ENCODE measurements at regions not wholly inside any gene's neighbourhood (a gene's known extent, or its start where the extent isn't known, plus 50 kb on each side); places are given as distances from the start of the nearest gene placed in this dataset.
"Not testable (repeated sequence)": the region's sequence is repeated elsewhere in the genome, so short reads cannot be mapped to it uniquely, and the experiment has no call there.

DNA sequence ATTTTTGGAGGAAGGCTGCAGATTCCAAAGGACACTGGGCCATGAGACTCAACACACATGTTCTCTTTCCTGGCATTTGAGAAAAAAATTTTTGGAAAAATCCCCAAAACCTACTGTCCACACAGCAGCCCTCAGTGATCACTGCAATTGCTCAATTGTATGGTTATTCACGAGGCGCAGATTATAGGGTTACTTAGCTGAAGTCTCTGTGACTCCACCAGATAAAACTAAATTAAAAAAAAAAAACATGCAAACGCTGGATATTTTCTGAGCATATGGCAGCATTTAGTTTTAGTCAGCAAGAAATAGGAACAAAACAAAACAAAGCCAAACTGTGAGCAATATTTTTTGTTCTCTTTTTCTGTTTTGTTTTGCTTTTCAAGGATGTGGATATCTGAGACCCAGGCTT, 83.8 kb upstream of the FAM20A start:
- DNase-seq (no peak), ATAC-seq (no peak)
- H3K27ac Mint-ChIP-seq = no peak overlapping the region

DNA sequence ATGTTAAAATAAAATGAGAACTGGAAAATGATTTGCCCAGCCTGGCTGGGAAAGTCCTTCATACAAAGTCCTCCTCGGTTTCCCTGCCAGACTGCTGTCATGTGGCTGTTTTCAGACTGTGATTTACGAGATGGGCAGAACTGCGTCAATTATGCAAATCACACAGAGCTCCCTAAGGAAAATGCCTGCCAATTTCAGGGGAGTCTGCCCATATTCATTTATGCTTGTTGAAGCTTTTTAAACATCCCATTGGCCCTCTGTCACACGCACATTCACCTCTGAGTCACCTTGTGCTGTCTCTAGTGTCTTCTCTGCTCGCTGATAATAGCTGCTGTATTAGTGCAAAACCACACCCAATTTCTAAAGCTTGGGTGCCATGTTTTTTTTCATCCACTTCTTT, 81.7 kb upstream of the FAM20A start:
- no peak overlapping the region for H3K27ac Mint-ChIP-seq
- no peaks in the 10 kb centered on the region for H3K36me3 Mint-ChIP-seq (ENCODE audit: low read depth)
- peaks cover 15% of the 10 kb centered on the region for H3K27me3 Mint-ChIP-seq
- H3K4me3 Mint-ChIP-seq = no peak overlapping the region
- H3K4me1 Mint-ChIP-seq = no peaks in the 10 kb centered on the region
- no peaks in the 10 kb centered on the region for H3K9me3 Mint-ChIP-seq
- no peak for DNase-seq
- ATAC-seq = no peak

More for the DNA sequence above, 83.8 kb upstream of the FAM20A start:
- H3K9me3 Mint-ChIP-seq = no peaks in the 10 kb centered on the region
- no peak overlapping the region for H3K4me3 Mint-ChIP-seq
- H3K4me1 Mint-ChIP-seq = no peaks in the 10 kb centered on the region
- peaks cover 13% of the 10 kb centered on the region for H3K27me3 Mint-ChIP-seq
- H3K36me3 Mint-ChIP-seq (ENCODE audit: low read depth) = no peaks in the 10 kb centered on the region

DNA sequence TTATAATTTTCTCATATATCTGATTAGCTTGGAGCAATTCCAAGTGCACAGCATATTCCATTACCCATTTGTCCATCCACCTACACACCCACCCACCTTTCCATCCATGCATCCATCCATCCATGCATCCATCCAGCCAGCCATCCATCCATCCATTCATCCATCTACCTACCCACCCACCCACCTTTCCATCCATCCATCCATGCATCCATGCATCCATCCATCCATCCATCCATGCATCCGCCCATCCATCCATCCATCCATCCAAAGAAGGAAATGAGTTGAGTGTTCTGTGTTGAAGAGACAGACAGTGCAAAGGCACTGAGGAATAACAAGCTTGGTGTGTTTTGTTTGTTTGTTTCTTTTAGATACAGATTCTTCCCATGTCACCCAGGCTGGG, 78.7 kb upstream of the FAM20A start:
- Mint-ChIP-seq H3K4me3 (no peak overlapping the region), H3K27me3 (peaks cover 23% of the 10 kb centered on the region), H3K4me1 (no peaks in the 10 kb centered on the region), H3K36me3 (ENCODE audit: low read depth) (no peaks in the 10 kb centered on the region), H3K9me3 (no peaks in the 10 kb centered on the region), H3K27ac (no peak overlapping the region)
- ATAC-seq (no peak), DNase-seq (no peak)

DNA sequence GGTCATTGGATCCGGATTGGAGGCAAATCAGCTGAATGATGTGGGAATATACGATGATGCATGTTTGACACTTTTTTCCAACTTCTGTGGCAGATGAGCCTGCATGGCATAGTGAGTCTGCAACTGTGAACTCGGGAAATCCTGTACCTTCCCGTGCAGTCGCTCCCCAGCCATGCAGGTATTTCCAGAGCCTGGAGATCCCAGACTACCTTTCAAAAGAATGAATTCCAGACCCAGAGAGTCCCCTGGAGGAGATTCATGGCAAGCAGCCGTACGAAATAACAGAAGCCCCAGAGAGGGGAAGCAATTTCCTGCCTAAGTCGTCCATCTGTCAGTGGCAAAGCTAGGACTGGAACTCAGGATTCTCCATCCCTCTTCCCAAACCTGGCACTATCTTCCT, 75.7 kb upstream of the FAM20A start:
- H3K9me3 Mint-ChIP-seq = no peaks in the 10 kb centered on the region
- H3K4me3 Mint-ChIP-seq = no peak overlapping the region
- H3K36me3 Mint-ChIP-seq (ENCODE audit: low read depth) = no peaks in the 10 kb centered on the region
- no peak overlapping the region for H3K27ac Mint-ChIP-seq
- H3K4me1 Mint-ChIP-seq = no peaks in the 10 kb centered on the region
- ATAC-seq (no peak), DNase-seq (no peak)
- H3K27me3 Mint-ChIP-seq = peaks cover 15% of the 10 kb centered on the region

- Mint-ChIP-seq H3K36me3 (ENCODE audit: low read depth) (no peaks in the 10 kb centered on the region), H3K4me3 (no peak overlapping the region), H3K27me3 (peaks cover 15% of the 10 kb centered on the region), H3K4me1 (no peaks in the 10 kb centered on the region), H3K9me3 (no peaks in the 10 kb centered on the region), H3K27ac (no peak overlapping the region)
- DNase-seq (no peak), ATAC-seq (no peak)
Observed at GRCh38 chr17:68675723-68676122, 74.6 kb upstream of the FAM20A start.

DNA sequence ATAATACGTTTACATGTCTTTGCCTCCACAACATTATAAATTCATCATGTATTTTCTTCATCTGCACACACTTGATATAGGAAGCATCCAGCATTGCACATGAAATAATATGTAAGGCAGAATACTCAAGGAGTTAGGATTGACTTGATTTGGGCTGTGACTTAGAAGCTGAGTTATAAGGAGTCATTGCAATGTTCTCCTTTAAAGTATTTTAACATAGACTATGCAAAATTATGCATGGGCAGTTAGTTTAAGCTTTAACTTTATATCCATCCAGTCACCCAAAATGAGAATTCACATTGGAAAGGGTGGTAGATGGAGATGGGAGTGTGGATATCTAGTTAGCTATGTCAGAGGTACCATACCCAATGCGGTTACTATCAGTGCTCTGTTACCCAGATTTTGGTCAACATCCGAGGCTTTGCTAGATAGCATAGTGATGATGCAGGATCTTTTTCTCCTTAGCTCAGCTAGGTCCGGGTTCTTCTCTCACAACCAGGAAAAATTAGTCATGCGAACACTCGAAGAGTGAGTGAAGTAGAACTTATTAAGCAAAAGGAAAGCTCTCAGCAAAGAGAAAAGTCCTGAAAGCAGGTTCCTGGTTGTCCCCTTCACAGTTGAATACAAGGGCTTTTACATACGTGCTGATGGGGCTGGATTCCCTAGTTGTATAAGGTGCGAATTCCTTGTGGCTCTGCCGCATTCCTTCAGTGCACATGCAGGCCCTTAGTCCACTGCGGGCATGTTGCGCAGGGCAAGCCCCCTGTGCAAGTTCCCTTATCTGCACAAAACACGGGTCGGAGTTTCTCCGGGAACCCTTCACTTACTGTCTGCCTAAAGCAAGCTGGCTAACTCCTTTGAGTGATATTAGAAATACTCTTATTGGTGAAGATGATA, 73.1 kb upstream of the FAM20A start:
- DNase-seq (no peak), ATAC-seq (no peak)
- peaks cover 11% of the 10 kb centered on the region for H3K27me3 Mint-ChIP-seq
- H3K4me1 Mint-ChIP-seq = no peaks in the 10 kb centered on the region
- no peaks in the 10 kb centered on the region for H3K9me3 Mint-ChIP-seq
- H3K36me3 Mint-ChIP-seq (ENCODE audit: low read depth) = no peaks in the 10 kb centered on the region
- no peak overlapping the region for H3K27ac Mint-ChIP-seq
- H3K4me3 Mint-ChIP-seq = no peak overlapping the region

DNA sequence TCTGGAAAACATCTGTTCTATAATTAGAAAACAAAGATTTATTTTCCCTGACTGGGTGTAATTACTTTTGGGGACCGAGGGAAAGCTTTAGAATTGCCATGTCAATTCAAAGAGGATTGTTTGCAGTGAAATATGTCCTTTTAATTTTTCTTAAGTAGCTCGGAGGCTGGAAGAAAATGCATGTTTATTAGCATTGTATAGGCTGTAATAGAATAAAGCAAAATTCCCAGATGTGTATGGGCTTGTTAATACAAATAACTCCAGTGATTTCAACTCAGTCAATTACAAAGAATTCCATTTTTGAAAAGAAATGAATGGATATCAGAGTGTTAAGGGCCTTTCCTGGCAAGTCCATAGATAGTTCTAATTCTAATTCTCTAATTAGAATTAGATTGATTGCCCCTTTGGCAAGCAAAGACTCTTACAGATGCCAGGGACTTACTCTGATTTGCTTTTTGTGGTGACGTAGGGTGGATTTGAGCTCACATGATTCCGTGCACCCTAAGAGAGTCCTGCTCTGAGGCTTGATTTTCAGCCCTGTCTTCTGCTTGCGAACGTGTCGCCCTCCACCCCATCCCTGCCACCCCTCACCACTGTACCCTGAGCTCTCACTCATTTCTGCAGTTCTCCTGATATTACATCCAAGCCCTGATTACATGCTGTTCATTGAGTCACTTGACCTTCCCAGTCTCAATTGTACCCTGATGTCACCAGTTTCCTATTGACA, 70.0 kb upstream of the FAM20A start:
- DNase-seq (no peak), ATAC-seq (no peak)
- Mint-ChIP-seq H3K4me3 (no peak overlapping the region), H3K9me3 (no peaks in the 10 kb centered on the region), H3K27ac (no peak overlapping the region), H3K36me3 (ENCODE audit: low read depth) (no peaks in the 10 kb centered on the region), H3K27me3 (peaks cover 23% of the 10 kb centered on the region), H3K4me1 (no peaks in the 10 kb centered on the region)

GRCh38 chr17:68666438-68666837, 65.3 kb upstream of the FAM20A start:
- DNase-seq; H3K4me3 Mint-ChIP-seq; ATAC-seq; H3K36me3 Mint-ChIP-seq (ENCODE audit: low read depth); H3K9me3 Mint-ChIP-seq; H3K27ac Mint-ChIP-seq; H3K4me1 Mint-ChIP-seq: not testable (repeated sequence)
- H3K27me3 Mint-ChIP-seq = peaks cover 21% of the 10 kb centered on the region

GRCh38 chr17:68665373-68665772, 64.2 kb upstream of the FAM20A start:
- DNase-seq (no peak), ATAC-seq (no peak)
- H3K4me1 Mint-ChIP-seq = no peaks in the 10 kb centered on the region
- no peak overlapping the region for H3K27ac Mint-ChIP-seq
- no peak overlapping the region for H3K4me3 Mint-ChIP-seq
- H3K9me3 Mint-ChIP-seq = no peaks in the 10 kb centered on the region
- no peaks in the 10 kb centered on the region for H3K36me3 Mint-ChIP-seq (ENCODE audit: low read depth)
- peaks cover 21% of the 10 kb centered on the region for H3K27me3 Mint-ChIP-seq

GRCh38 chr17:68662479-68662878, 61.3 kb upstream of the FAM20A start:
- no peaks in the 10 kb centered on the region for H3K4me1 Mint-ChIP-seq
- ATAC-seq = no peak
- no peak overlapping the region for H3K27ac Mint-ChIP-seq
- no peaks in the 10 kb centered on the region for H3K36me3 Mint-ChIP-seq (ENCODE audit: low read depth)
- no peaks in the 10 kb centered on the region for H3K9me3 Mint-ChIP-seq
- H3K4me3 Mint-ChIP-seq = no peak overlapping the region
- no peak for DNase-seq
- H3K27me3 Mint-ChIP-seq = peaks cover 14% of the 10 kb centered on the region

- H3K27me3 Mint-ChIP-seq = peaks cover 14% of the 10 kb centered on the region
- no peaks in the 10 kb centered on the region for H3K4me1 Mint-ChIP-seq
- no peak for DNase-seq
Observed at GRCh38 chr17:68662037-68662432, 60.9 kb upstream of the FAM20A start.

GRCh38 chr17:68661265-68662036, 60.3 kb upstream of the FAM20A start:
- peaks cover 8% of the 10 kb centered on the region for H3K27me3 Mint-ChIP-seq

More at GRCh38 chr17:68662037-68662432, 60.9 kb upstream of the FAM20A start:
- H3K36me3 Mint-ChIP-seq (ENCODE audit: low read depth) = no peaks in the 10 kb centered on the region
- no peak for ATAC-seq
- H3K4me3 Mint-ChIP-seq = no peak overlapping the region
- no peak overlapping the region for H3K27ac Mint-ChIP-seq
- H3K9me3 Mint-ChIP-seq = no peaks in the 10 kb centered on the region

DNA sequence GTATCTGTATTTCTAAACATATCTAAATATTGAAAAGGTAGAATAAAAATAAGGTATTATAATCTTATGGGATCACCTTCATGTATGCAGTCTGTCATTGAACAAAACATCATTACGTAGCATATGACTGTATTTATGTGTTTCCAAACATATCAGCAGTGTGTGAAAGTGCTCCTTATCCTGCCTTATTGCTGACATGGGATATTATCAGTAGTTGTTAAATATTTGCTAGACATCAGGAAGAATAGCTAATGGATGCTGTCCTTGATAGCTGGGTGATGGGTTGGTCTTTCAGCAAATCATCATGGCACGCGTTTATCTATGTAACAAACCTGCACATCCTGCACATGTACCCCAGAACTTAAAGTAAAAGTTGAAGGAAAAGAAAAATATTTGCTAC, 59.1 kb upstream of the FAM20A start:
- no peaks in the 10 kb centered on the region for H3K9me3 Mint-ChIP-seq
- no peak overlapping the region for H3K4me3 Mint-ChIP-seq
- no peaks in the 10 kb centered on the region for H3K4me1 Mint-ChIP-seq
- H3K27ac Mint-ChIP-seq = no peak overlapping the region
- H3K36me3 Mint-ChIP-seq (ENCODE audit: low read depth) = no peaks in the 10 kb centered on the region
- DNase-seq (no peak), ATAC-seq (no peak)
- peaks cover 3% of the 10 kb centered on the region for H3K27me3 Mint-ChIP-seq

More at GRCh38 chr17:68661265-68662036, 60.3 kb upstream of the FAM20A start:
- no peak for ATAC-seq
- H3K9me3 Mint-ChIP-seq = no peaks in the 10 kb centered on the region
- H3K27ac Mint-ChIP-seq = no peak overlapping the region
- no peak overlapping the region for H3K4me3 Mint-ChIP-seq
- DNase-seq = no peak
- no peaks in the 10 kb centered on the region for H3K4me1 Mint-ChIP-seq
- no peaks in the 10 kb centered on the region for H3K36me3 Mint-ChIP-seq (ENCODE audit: low read depth)

DNA sequence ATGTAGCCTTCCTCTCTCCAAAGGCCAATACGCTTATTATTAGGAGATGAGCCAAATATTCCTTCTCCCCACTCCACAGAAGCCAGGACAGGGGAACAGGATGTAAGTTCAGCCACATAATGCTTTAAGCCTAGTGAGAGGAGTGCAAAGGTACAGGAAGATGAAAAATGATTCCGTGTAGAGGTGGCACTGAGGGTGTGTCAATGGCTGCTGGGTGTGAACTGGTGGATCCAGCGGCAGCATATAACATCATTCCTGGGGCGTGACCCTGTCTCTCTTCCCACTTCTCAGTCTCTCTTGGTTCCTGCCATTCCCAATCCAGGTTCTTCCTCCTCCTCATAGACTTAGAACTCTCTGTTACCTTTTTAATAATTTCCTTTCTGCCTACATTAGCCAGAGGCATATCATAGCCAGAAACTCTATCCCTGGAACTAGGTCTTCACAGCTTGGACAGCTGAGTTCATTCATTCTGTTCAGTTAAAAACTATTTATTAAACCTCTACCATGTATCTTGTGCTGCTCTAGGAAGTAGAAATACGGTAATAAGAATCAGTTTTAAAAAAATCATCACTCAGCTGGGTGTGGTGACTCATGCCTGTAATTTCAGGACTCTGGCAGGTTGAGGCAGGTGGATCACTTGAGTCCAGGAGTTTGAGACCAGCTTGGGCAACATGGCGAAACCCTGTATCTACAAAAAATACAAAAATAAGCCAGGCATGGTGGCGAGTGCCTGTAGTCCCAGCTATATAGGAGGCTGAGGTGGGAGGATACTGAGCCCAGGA, 58.0 kb upstream of the FAM20A start:
- Mint-ChIP-seq H3K27me3 (peaks cover 3% of the 10 kb centered on the region), H3K36me3 (ENCODE audit: low read depth) (no peaks in the 10 kb centered on the region), H3K27ac (no peak overlapping the region), H3K9me3 (no peaks in the 10 kb centered on the region), H3K4me1 (no peaks in the 10 kb centered on the region), H3K4me3 (no peak overlapping the region)
- DNase-seq (no peak), ATAC-seq (no peak)
